RWPE1 (cell line): ENCODE measurements at regions not wholly inside any gene's neighbourhood (a gene's known extent, or its start where the extent isn't known, plus 50 kb on each side); places are given as distances from the start of the nearest gene placed in this dataset.
"Not testable (repeated sequence)": the region's sequence is repeated elsewhere in the genome, so short reads cannot be mapped to it uniquely, and the experiment has no call there.

Source experiments
- CTCF ChIA-PET: fragments of 350-600 bp; sonication (Branson Sonifier 250); formaldehyde crosslinking; extraction: SDS; loops from one replicate; lab custom pipeline; 2021; lab: Yijun Ruan, JAX
- POLR2A ChIA-PET: fragments of 400-600 bp; formaldehyde crosslinking; extraction: SDS; loops from one replicate; lab custom pipeline; 2020; ENCODE audit warnings: antibody characterized with exemption; ENCODE audit not compliant: low non-redundant PET; lab: Yijun Ruan, JAX
- DNase-seq: peaks from one replicate; pipeline ENCODE4 v3.0.0; 2012; ENCODE audit warnings: low spot score
- H3K27ac ChIP-seq: fragments of 450-650 bp; 2 replicates; pipeline ENCODE4 v1.5.1; 2017
- TF ChIP-seq, protein P1 (sequence below): fragments of 450-650 bp; conservative IDR thresholded peaks from 2 replicates; pipeline ENCODE4 v1.5.1; 2017; ENCODE audit warnings: low read depth, mild to moderate bottlenecking

GRCh38 chr4:116150152-116150551 is 935.2 kb downstream of the TRAM1L1 start:
- POLR2A ChIA-PET, result no interaction called here
- H3K27ac ChIP-seq, result no peak overlapping the region
- DNase-seq, result no peak
- CTCF ChIA-PET, result interaction anchor here (0.5 to 0.7 kb wide), 2 partner anchors 24 to 686 kb away, joined by 4 read pairs; no protein-coding TSS in a partner anchor
- TF ChIP-seq, protein P1, sequence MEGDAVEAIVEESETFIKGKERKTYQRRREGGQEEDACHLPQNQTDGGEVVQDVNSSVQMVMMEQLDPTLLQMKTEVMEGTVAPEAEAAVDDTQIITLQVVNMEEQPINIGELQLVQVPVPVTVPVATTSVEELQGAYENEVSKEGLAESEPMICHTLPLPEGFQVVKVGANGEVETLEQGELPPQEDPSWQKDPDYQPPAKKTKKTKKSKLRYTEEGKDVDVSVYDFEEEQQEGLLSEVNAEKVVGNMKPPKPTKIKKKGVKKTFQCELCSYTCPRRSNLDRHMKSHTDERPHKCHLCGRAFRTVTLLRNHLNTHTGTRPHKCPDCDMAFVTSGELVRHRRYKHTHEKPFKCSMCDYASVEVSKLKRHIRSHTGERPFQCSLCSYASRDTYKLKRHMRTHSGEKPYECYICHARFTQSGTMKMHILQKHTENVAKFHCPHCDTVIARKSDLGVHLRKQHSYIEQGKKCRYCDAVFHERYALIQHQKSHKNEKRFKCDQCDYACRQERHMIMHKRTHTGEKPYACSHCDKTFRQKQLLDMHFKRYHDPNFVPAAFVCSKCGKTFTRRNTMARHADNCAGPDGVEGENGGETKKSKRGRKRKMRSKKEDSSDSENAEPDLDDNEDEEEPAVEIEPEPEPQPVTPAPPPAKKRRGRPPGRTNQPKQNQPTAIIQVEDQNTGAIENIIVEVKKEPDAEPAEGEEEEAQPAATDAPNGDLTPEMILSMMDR, result no peak

- no peak for DNase-seq
- TF ChIP-seq, protein P1, result no peak
- ChIA-PET CTCF (no interaction called here), POLR2A (no interaction called here)
- no peak overlapping the region for H3K27ac ChIP-seq
Observed at GRCh38 chr4:116143198-116143597, 942.2 kb downstream of the TRAM1L1 start.

DNA sequence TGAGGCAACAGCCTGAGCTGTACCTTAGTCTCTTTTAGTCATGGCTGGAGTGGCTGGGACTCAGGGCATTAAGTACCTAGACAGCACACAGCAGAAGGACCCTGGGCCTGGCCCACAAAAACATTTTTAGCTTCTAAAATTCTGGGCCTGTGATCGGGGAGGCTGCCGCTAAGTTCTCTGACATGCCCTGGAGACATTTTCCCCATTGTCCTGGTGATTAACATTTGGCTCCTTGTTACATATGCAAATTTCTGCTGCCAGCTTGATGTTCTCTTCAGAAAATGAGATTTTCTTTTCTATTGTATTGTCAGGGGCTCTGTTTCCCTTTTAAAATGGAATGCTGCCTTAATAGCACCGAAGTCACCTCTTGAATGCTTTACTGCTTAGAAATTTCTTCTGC is 952.4 kb downstream of the TRAM1L1 start:
- CTCF ChIA-PET, result no interaction called here
- DNase-seq, result no peak
- POLR2A ChIA-PET, result no interaction called here
- TF ChIP-seq, protein P1, result no peak
- no peak overlapping the region for H3K27ac ChIP-seq

DNA sequence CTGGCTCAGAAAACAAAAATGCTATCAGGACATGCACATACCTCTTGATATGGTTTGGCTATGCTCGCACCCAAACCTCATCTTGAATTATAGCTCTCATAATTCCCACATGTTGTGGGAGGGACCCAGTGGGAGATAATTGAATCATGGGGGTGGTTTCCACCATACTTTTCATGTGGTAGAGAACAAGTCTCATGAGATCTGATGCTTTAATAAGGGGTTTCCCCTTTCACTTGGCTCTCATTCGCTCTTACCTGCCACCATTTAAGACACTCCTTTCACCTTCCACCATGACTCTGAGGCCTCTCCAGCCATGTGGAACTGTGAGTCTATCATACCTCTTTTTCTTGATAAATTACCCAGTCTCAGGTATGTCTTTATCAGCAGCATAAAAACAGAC is 958.6 kb downstream of the TRAM1L1 start:
- CTCF ChIA-PET, result no interaction called here
- TF ChIP-seq, protein P1, result no peak
- POLR2A ChIA-PET, result no interaction called here
- DNase-seq, result no peak
- H3K27ac ChIP-seq, result no peak overlapping the region

DNA sequence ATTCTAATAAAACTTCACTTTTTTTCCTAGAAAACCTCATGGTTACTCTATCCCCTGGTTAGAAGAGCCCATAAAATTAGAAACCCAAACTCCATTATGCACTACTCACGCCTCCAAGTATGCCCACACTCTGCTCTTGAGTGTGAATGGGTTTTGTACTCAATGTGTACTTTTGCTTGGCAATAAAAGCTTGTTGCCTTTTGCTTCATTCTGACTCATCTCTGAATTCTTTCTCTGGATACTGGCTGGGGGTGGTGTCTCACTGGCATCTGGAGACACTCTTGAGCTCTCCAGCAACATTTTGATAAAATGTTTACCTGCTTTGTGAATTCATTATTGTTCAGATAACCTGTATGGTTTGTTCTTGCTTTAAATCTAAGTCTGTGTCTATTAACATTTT is 963.3 kb downstream of the TRAM1L1 start:
- H3K27ac ChIP-seq, result no peak overlapping the region
- CTCF ChIA-PET, result no interaction called here
- DNase-seq, result peak; percentile 44
- TF ChIP-seq, protein P1, result no peak
- POLR2A ChIA-PET, result no interaction called here

GRCh38 chr4:116118221-116118620 is 967.2 kb downstream of the TRAM1L1 start:
- TF ChIP-seq, protein P1, result no peak
- no peak overlapping the region for H3K27ac ChIP-seq
- DNase-seq, result no peak
- ChIA-PET CTCF (no interaction called here), POLR2A (no interaction called here)

GRCh38 chr4:116112861-116113260 is 972.5 kb downstream of the TRAM1L1 start:
- DNase-seq, H3K27ac ChIP-seq, CTCF ChIA-PET, POLR2A ChIA-PET: not testable (repeated sequence)
